ENCODE measurements at regions not wholly inside any gene's neighbourhood (a gene's known extent, or its start where the extent isn't known, plus 50 kb on each side); places are given as distances from the start of the nearest gene placed in this dataset.

DNA sequence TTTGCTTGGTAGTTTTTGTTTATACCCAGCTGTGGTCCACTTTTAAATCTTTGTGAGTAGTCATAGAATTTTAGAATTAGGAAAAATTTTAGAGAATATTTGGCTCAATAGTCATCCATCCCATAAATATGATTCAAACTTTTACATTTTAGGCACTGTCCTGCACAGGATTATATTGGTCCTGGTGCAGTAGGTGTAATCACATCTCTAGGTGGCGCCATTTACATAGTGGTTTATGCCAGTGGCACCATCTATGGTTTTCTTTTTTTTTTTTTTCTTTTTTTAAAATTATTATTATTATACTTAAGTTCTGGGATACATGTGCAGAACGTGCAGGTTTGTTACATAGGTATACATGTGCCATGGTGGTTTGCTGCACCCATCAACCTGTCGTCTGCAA is 260.7 kb upstream of the KCNN2 start:
- no peak overlapping the region for H3K4me3 ChIP-seq (ENCODE audit: low read length)
- TF ChIP-seq, protein P1, sequence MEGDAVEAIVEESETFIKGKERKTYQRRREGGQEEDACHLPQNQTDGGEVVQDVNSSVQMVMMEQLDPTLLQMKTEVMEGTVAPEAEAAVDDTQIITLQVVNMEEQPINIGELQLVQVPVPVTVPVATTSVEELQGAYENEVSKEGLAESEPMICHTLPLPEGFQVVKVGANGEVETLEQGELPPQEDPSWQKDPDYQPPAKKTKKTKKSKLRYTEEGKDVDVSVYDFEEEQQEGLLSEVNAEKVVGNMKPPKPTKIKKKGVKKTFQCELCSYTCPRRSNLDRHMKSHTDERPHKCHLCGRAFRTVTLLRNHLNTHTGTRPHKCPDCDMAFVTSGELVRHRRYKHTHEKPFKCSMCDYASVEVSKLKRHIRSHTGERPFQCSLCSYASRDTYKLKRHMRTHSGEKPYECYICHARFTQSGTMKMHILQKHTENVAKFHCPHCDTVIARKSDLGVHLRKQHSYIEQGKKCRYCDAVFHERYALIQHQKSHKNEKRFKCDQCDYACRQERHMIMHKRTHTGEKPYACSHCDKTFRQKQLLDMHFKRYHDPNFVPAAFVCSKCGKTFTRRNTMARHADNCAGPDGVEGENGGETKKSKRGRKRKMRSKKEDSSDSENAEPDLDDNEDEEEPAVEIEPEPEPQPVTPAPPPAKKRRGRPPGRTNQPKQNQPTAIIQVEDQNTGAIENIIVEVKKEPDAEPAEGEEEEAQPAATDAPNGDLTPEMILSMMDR (IDR thresholded peaks at IDR 0.05; ENCODE audit: insufficient read depth, low read depth, low read length, missing control alignments), result peak; percentile 67
- peak; percentile 67 for DNase-seq (ENCODE audit: low read depth)

DNA sequence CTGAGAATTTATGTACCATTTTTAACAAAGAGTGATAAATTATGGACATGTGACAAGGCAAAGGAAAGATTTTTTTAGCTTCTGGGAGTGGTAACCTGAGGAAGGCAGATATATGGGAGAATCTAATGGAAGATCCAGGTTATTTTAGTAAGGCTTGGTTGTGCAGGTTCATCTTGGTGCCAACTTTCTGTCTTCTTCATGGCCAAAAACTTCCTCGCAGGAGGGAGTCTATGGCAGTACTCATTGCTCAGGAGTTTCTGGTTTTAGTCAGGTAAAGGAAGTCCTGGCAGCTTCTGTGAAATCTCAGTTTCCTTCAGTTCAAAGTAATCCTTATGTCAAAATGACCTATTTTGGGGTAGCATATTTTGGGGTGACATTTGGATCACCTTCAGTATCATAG is 248.3 kb upstream of the KCNN2 start:
- DNase-seq (ENCODE audit: low read depth), result no peak
- no peak overlapping the region for H3K4me3 ChIP-seq (ENCODE audit: low read length)
- TF ChIP-seq, protein P1 (IDR thresholded peaks at IDR 0.05; ENCODE audit: insufficient read depth, low read depth, low read length, missing control alignments), result no peak

DNA sequence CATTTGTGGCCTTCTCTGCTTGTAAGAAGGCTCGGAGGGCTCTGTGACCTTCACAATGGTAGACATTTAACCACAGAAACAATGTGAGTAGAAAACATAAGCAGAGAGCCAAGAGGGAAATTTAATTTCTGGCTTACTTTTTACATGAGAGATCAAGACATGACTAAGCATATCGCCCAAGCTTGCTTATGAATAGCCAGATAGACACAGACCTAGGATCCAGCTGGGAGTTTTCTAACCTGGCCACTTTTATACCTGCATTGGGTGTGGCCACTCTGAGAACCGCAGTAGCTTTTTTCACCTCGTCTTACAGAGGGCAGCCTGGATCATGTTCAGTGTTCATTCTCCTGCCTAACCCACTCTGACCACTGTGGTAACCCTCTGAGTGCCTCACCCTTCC is 244.9 kb upstream of the KCNN2 start:
- peak; percentile 3 for DNase-seq (ENCODE audit: low read depth)
- H3K4me3 ChIP-seq (ENCODE audit: low read length), result no peak overlapping the region
- TF ChIP-seq, protein P1 (IDR thresholded peaks at IDR 0.05; ENCODE audit: insufficient read depth, low read depth, low read length, missing control alignments), result no peak

DNA sequence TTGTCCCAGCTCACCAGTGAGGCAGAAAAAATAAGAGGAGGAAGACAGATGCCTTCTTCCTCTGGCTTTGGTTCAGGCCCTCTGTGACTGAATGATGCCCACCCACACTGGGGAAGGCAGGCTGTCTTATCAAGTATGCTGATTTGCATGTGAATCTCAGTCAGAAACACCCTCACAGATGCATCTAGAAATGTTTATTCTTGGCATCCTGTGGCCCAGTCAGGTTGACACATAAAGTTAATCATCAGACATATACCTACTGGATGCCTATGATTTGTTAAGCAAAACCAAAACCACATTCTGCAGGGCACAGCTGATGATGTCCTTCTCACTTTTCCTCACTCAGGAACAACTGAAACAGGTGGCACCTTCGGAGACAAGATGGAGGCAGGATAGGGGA is 243.4 kb upstream of the KCNN2 start:
- no peak overlapping the region for H3K4me3 ChIP-seq (ENCODE audit: low read length)
- TF ChIP-seq, protein P1 (IDR thresholded peaks at IDR 0.05; ENCODE audit: insufficient read depth, low read depth, low read length, missing control alignments), result no peak
- DNase-seq (ENCODE audit: low read depth), result no peak

DNA sequence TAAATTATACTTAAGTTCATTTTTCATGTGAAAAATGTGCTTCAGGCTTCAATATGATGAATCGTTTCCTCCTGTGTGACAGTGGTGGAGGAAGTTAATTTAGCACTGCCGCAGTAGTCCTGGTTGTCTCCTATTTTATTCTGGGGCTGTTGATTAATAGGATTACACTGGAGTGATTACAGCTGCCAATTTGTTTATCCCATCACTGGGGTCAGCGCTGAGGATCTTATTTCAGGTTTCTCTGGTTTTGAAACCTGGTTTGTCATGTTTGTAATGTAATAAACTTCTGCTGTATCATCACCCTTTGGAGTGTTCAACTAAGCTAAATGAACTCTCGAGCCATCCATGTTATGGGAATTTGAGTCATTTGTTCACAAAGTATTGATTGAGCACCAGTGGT is 241.7 kb upstream of the KCNN2 start:
- TF ChIP-seq, protein P1 (IDR thresholded peaks at IDR 0.05; ENCODE audit: insufficient read depth, low read depth, low read length, missing control alignments), result no peak
- no peak for DNase-seq (ENCODE audit: low read depth)
- H3K4me3 ChIP-seq (ENCODE audit: low read length), result no peak overlapping the region

DNA sequence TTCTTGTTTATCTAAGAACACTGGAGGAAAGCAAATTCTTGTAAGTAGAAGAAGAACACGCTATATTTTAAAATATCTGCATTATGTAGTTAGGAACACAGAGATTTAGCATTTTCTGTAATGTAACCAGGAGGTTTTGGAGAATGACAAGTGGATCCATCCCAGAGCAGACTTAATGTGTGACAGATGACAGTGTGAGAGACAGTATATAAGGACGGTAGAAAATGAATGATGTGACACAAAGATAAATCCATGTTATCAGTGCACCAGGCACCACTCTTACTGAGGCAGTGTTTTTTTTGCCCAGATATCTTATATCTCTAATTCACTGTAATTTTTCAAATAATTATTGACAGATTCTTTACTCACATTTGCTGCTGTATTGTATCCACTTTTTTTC is 239.0 kb upstream of the KCNN2 start:
- DNase-seq (ENCODE audit: low read depth), result no peak
- no peak overlapping the region for H3K4me3 ChIP-seq (ENCODE audit: low read length)
- TF ChIP-seq, protein P1 (IDR thresholded peaks at IDR 0.05; ENCODE audit: insufficient read depth, low read depth, low read length, missing control alignments), result no peak

DNA sequence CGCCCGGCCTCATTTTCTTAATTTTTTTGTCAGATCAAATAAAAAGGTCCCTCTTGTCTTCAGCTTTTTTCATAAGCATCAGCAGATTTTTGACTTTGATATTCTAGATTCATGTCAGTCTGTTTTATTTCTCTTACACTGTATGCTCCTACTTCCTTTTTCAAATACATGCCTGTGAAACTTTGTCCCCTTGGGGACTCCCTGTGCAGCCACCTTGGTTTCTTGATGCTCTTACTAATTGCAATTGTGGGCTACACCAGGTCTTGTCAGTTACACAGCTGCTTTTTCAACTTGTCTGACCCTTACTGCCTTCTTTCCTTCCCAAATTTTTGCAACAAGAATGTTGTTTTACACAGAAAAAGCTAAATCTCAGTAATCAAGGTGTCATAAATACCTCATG is 238.2 kb upstream of the KCNN2 start:
- no peak overlapping the region for H3K4me3 ChIP-seq (ENCODE audit: low read length)
- DNase-seq (ENCODE audit: low read depth), result no peak
- TF ChIP-seq, protein P1 (IDR thresholded peaks at IDR 0.05; ENCODE audit: insufficient read depth, low read depth, low read length, missing control alignments), result no peak
